ENCODE measurements at regions not wholly inside any gene's neighbourhood (a gene's known extent, or its start where the extent isn't known, plus 50 kb on each side); places are given as distances from the start of the nearest gene placed in this dataset.
A peak's percentile ranks its signal among the peaks of the same experiment; 100 is the strongest.
"Not testable (repeated sequence)": the region's sequence is repeated elsewhere in the genome, so short reads cannot be mapped to it uniquely, and the experiment has no call there.

GRCh38 chr11:109046284-109046992, 375.6 kb upstream of the C11orf87 start:
- DNase-seq, result no peak

- no peak for DNase-seq
Measured at GRCh38 chr11:109048098-109048497, 373.9 kb upstream of the C11orf87 start.

GRCh38 chr11:109051200-109051599, 370.8 kb upstream of the C11orf87 start:
- DNase-seq, result no peak

- no peak for DNase-seq
Measured at GRCh38 chr11:109059402-109059801, 362.6 kb upstream of the C11orf87 start.

- no peak for DNase-seq
Measured at GRCh38 chr11:109061394-109061793, 360.6 kb upstream of the C11orf87 start.

GRCh38 chr11:109062445-109062844, 359.5 kb upstream of the C11orf87 start:
- no peak for DNase-seq

GRCh38 chr11:109062871-109063270, 359.1 kb upstream of the C11orf87 start:
- DNase-seq, result no peak

- not testable (repeated sequence) for DNase-seq
Measured at GRCh38 chr11:109064618-109065311, 357.2 kb upstream of the C11orf87 start.

- no peak for DNase-seq
Measured at GRCh38 chr11:109071262-109071661, 350.7 kb upstream of the C11orf87 start.

- DNase-seq, result no peak
Measured at GRCh38 chr11:109071712-109072524, 350.1 kb upstream of the C11orf87 start.

- no peak for DNase-seq
Measured at GRCh38 chr11:109073032-109073822, 348.8 kb upstream of the C11orf87 start.

- no peak for DNase-seq
Measured at GRCh38 chr11:109075976-109076375, 346.0 kb upstream of the C11orf87 start.

GRCh38 chr11:109076870-109077269, 345.1 kb upstream of the C11orf87 start:
- DNase-seq, result no peak

GRCh38 chr11:109077291-109077920, 344.6 kb upstream of the C11orf87 start:
- no peak for DNase-seq

- no peak for DNase-seq
Measured at GRCh38 chr11:109085708-109086373, 336.1 kb upstream of the C11orf87 start.

- DNase-seq, result no peak
Measured at GRCh38 chr11:109086931-109087330, 335.1 kb upstream of the C11orf87 start.

GRCh38 chr11:109088086-109088485, 333.9 kb upstream of the C11orf87 start:
- DNase-seq, result no peak

GRCh38 chr11:109089144-109089543, 332.8 kb upstream of the C11orf87 start:
- DNase-seq, result no peak

- DNase-seq, result no peak
Measured at GRCh38 chr11:109093354-109093753, 328.6 kb upstream of the C11orf87 start.

- no peak for DNase-seq
Measured at GRCh38 chr11:109096266-109096665, 325.7 kb upstream of the C11orf87 start.

GRCh38 chr11:109106151-109106906, 315.7 kb upstream of the C11orf87 start:
- peak; percentile 36 for DNase-seq

Measured in NCI-H345 (cell line).